Keratinocyte (primary cell): ENCODE measurements at regions not wholly inside any gene's neighbourhood (a gene's known extent, or its start where the extent isn't known, plus 50 kb on each side); places are given as distances from the start of the nearest gene placed in this dataset.

Experiments
- CTCF ChIP-seq, 3 experiments: IDR thresholded peaks in 1 of 3; conservative IDR thresholded peaks in 1 of 3; optimal IDR thresholded peaks in 1 of 3; 2 replicates in 2 of 3; 3 replicates in 1 of 3; pipeline versions ENCODE3 to v1.5.1; 2011; ENCODE audit warnings: low read length in 3 of 3, mild to moderate bottlenecking in 3 of 3, moderate library complexity in 2 of 3, control low read depth in 1 of 3, inconsistent platforms in 1 of 3; ENCODE audit not compliant: insufficient read depth in 2 of 3; ENCODE audit errors: extremely low read depth in 1 of 3
- EZH2 ChIP-seq: IDR thresholded peaks from one replicate; pipeline ENCODE4 v1.6.1; 2012; ENCODE audit warnings: inconsistent platforms, mild to moderate bottlenecking, low read length, moderate library complexity

- TF ChIP-seq CTCF (optimal IDR thresholded peaks at IDR 0.05 in 1 of 3, IDR thresholded peaks at IDR 0.05 in 1 of 3, conservative IDR thresholded peaks at IDR 0.05 in 1 of 3; ENCODE audit: extremely low read depth in 1 of 3, insufficient read depth in 2 of 3, low read length in 3 of 3) (no peak), EZH2 (no peak)
Observed at GRCh38 chr10:75291805-75292204, 56.0 kb upstream of the COMTD1 start.
